NCI-H1436 (cell line): ENCODE measurements at regions not wholly inside any gene's neighbourhood (a gene's known extent, or its start where the extent isn't known, plus 50 kb on each side); places are given as distances from the start of the nearest gene placed in this dataset.

ENCODE experiments used
- DNase-seq: peaks from one replicate; lab custom pipeline; 2025; lab: John Stamatoyannopoulos, UW

DNA sequence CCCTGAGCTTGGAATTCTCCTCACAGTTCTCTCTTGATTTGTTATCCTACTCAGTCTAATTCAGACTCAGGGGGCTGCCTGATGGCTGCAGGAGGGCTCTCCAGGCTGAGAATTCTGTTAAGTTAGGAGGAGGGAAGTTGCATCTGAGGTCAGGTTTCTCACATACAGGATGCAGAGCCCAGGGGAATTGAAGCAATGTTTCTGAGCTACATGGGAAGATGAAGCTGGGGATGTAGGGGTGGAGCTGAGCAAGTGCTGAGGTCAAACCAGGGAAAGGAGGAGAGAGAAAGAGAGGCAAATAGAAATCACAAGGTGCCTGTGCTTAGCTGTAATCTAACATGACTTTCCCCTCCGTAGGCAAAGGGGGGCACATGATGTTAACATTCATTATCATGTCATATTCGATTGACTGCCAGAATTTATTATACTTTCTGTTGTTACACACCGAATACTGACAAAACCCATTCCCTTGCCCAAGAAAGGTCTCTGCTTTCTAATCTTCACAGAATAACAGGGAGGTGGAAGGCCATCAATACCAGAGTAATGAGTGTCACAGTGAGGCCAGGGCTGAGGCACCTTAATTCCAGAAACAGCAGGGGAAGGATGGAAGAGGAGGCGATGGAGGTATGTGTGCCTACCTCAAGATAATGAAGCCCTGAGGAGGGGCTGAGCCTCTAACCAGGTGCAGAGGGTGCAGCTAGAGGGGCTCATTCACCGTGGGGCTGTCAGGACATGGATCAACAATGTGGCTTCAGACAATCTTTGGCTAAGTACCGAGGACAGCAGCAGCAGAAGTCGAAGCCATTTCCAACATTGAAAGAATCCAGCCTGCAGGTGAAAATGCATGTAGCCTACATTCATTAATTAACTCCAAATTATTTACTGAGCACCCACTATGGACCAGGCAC, 205.4 kb upstream of the SNX19 start:
- no peak for DNase-seq

DNA sequence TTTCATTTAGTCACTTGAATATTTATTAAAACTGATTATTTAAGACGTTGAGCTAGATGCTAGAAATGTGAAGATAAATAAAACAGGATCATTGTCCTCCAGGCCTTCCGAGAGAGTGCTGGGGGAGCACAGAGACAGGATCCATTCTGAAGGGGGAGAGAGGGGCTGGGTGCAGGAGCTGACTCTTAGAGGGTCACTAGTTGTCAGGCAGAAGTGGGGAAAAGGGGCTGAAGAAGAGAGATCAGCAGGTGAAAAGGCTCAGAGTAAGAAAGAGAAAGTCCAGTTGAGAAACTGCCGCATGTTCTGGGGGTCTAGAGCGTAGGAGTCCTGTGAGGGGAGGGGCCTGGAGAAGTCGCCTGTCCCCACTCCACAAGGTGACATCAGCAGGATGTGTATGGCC, 206.2 kb upstream of the SNX19 start:
- DNase-seq = no peak

DNA sequence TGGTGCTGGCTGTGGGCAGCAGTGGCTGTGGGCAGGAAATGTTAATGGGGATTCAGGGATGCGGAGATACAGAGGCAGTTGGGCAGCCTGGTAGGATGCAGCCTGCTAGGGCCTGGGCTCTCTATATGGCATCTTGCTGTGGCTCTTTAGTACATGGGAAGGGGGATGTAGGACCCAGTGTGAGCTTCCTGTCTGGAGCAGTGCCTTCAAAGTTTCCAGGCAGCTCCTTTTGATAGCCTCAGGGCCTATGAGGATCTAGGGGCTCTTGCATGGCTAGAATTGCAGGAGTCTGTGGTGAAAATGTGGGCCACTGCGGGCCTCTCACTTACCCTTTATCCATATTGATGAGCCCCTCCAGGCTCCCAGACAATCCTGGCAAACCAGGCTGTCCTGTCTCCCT, 213.2 kb upstream of the SNX19 start:
- no peak for DNase-seq

DNA sequence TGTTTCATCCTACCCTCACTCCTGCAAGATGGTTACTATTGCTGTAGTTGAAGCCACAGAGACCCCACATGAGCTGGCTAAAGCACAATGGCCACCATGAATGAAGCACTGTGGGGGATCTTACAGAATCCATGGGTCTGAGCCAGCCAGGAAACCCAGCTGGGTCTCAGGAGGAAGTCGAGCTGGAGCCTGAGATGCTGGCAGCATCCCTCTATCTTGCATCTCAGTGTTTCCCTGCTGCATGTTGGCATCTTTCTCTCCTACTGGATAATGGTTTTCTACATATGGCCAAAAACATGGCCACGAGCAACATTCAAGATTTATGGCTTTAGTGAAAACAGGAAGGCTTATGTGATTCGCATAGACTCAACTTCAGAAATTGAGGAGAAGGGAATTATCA, 219.3 kb upstream of the SNX19 start:
- no peak for DNase-seq

DNA sequence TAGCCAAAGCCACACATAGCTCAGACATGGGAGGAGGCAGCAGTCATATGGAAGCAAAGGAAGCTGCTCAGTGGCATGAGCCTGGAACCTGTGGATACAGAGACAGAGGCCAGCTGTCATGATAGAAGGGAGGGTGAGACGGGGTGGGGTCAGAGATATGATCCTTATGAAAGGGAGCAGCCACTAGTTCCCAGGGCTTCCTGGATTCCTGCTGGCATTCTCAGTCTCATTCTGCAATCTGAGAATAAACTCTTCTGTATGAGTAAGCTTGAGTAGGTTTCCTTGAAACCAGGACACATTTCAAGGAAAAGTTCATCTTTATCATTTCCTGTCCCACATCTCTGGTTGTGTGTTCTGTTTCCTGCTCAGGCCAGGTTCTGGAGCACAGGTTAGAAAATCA, 220.2 kb upstream of the SNX19 start:
- DNase-seq = no peak

DNA sequence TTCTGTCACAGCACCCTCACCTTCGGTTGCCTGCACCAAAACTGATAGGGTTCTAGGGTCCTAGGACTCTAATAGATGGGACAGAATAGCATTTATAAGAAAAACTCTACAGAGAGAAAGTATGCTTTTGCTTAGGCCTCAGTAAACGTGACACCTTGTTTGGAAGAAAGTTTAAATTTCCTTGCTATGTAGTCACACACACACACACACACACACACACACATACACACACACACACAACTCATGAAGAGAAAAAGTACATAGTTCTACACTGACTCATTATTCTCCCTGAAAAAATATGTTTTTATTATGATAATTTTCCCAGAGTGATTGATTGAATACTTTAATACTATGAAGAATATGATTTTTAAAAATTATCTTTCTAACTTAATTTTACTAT, 220.8 kb upstream of the SNX19 start:
- no peak for DNase-seq

DNA sequence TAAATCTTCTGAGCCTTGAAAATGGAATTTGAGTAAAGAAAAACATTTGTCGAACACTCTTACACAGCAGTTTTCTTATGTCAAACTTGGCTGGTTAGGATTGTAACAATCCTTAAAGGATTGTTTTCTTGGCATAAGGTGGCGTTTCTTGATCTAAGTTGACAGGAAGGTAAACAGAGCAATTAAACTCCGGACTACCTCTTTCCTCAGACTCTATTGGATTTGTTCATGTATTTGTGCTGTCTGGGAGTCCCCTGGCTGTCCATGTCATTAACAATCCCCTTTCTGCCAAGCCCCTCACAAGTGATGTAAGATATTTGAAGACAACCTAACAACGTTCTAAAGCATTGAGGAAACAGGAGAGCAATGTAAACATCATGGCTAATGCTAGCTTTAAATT, 222.5 kb upstream of the SNX19 start:
- DNase-seq = no peak

DNA sequence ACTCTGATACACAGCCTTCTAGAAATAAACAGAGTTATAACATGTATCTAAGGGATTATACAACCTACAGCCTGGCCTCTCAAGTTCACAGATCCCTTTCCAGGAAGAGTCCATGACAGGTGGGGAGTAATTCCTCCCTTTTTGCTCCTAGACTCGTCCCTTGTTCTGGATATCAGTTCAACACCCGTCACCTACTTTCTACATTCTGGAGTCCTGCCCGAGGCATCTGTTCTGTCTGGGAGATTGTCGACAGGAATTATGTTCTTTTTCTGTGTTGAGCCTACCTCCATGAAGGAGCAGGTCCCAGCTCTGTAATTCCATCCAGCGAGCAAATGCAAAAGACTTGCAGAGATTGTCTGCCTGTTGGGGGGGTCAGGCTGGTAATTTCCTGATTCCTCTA, 224.6 kb upstream of the NTM start:
- no peak for DNase-seq

DNA sequence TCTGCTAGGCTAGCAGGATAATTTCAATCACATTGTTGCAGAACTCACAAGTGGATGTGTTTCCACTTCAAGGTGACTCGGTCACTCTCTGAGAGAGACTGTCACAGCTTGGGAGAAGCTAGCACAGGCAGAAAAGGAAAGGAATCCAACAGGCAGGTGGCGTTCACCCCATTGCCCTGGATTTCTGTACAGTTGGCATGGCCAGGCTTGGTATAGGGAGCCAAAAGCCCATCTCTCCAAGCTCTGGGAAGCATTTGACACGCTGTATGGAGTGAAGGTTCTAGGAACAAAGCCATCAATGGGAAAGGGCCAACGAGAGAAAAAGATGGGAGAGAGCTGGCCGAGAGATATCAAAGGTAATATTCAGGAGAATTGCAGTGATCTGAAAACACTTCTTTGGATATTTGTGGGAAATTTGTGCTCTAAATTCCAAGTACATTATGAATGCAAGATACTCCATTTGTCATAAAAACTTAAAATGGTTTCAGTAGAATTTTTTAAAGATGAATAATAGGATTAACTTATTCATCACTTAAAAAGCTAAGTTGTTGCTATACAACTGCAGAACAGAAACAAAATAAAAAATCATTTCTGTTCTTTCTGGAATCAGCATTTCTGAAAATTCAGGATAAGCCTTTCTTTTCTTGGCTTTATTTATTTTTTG, 223.5 kb upstream of the NTM start:
- no peak for DNase-seq

DNA sequence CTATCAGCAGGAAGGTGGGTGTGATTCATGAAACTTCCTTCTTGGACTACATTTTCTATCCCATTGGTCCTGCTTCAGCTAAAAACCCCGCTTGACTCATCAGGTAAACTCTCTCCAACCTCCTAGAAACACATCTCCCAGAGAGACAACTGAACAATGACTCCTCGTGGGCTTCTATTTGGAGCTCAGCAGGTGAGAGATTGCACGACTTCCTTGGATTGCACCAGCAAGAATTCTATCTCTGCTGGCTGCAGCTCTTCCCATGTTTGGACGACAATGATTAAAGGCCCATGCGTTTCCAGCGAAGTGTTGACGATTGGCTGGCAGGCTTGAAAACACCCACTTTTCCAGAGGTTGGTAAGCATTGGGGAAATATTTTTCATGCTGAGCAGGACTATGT, 216.1 kb upstream of the NTM start:
- no peak for DNase-seq

DNA sequence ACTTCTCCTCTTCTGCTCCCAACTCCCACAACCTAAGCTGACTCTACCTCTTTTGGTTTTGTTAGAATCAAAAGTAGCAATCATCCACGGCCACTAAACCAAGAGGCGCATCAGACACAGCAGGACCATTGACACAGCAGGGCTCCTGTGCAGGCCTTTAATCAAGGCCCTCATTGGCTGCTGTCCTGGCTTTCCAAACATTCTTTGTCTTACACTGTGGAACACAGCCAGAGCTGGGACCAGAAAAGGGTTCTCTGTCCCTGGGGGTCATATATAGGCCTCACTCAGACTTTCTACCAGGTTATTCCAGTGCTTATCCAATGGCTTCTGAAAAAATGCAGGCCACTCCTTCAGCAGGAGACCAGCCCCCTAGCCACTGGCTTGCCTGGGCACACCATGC, 212.7 kb upstream of the NTM start:
- no peak for DNase-seq

DNA sequence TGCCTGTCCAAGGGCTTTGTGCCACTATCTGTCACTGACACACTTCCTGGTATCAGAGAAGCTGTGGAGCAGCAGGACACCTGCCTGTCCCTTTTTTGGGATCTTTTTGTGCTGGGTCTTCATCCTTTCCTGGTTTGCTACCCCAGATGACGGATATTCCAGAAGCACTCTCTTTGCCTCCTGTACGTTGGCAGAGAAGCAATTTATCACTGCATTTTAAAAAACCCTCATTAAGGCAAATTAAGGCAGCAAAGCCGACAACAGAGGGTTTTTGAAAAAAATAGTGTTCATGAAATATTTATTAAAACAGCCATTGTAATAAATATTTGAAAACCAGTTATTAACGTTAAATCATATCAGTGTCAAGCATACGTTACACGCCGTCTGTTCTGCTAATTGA, 209.6 kb upstream of the NTM start:
- no peak for DNase-seq

DNA sequence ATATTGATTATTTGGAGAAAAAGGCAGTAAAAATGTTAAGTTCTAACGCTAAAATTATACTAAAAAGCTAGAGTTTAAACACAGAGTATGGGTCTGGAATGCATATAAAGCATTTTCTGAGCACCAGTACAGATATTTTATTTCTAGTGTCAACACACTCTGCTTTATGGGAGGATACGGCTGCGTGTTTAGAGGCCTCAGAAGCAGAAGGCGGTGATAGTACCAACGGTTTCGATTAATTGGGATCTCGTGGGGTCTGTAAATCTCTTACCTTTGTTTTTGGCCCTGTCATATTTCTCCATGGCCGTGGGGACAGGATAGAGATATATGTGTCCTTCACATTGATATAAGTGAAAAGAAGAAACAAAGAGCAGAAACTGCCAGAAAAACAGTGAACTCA, 206.8 kb upstream of the NTM start:
- no peak for DNase-seq

DNA sequence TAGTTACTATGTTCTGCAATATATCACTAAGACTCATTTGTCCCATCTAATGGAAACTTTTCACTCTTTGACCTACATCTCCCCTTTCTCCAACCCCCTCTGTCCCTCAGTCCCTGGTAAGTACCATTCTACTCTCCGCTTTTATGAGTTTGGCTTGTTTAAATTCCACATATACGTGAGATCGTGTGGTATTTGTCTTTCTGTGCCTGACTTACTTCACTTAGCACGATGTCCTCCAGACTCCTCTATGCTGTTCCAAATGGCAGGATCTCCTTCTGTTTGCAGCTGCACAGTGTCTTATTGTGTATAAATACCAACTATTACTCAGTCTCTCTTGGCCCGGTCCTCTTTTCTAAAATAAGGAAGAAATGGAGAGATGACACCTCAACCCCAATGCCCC, 205.4 kb upstream of the NTM start:
- DNase-seq = no peak

DNA sequence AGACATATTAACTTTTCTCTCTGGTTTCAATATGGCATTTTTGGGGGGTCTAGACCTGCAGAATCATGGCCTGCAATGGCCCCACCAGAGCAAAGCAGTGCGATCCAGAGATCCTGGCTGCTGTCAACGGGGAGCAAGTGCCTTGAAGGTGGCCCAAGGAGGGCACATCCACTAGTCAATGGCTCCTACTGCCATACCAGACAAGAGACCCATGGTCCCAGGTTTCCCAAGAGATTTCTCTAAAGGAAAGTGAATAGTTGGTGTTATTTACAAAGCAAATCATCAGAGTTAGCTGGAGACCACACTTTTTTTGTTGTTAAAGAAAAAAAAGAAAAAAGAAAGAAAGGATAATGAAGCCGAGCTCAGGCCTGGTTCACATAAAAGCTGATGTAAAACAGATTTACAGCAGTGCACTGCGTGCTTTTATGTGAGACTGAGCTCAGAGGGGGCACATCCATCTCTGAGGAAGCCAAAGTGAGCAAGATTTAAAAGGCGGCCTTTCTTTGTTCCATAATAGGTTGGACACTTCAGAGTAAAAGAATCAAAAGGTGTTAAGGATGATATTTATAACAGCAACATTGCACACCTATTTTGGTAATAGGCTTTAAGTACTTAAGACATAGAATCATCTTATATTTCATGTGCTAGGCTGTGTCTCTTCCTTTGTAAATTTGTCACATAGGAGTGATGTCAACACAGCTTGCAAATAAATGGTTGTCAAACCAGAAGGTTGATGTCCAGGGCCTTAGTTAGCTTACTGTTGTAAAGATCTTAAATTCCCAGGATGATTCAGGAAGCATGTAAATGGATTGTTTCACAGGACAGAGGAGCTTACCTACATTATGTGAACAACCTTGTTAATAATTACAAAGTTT, 201.3 kb upstream of the NTM start:
- DNase-seq = no peak

DNA sequence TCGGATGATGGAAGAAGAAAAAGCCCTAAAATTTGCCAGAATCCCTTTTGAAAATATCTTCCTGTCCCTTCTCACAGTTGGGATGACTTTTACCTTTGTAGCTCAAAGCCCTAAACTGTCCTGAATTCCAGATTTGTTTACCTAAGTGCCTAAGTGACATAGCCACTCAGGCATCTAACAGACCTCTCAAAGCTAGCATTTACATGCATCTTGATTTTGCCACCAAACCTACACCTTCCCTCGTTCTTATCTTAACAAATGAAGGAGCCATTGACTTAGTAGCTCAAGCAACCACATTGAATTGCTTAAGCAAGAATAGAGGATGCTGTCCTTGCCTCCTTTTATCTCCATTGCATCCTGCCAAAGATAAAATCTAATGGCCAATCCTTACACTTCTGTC, 198.4 kb upstream of the NTM start:
- DNase-seq = no peak

DNA sequence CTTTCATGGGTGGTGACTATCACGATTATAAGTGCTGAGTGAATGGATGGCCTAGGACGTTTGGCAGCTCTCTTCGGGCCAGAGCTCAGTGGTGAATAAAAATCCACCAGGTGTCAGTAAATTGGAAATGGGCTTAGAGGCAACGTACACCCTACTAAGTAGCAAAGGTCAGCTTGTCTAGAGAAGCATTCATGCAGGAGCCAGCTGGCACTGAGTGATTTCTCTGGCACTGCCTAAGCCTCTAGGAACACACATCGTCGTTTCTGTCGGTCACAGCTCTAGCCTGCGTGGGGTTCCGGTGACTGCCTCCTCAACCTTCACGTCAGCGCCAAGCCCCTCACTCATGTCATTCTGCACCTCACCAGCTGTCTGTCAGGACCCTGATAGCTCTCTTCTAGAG, 192.4 kb upstream of the NTM start:
- no peak for DNase-seq

DNA sequence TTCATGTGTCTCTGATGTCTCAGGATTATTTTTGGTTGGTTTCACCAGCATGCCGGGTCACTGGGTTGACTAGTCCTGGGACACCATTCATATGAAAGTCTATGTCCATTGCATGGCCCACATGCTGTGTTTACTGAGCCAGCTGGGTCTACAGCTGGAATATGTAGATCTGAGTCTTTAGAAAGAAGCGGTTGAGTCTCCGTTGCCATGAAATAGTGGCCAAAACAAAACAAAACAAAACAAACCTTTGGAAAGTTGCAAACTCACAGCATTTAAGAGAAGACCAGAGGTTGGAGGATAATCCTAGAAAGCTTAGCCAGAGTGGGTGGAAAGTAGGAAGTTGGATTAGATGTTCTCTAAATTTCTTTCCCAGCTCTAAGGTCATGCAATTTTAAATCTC, 191.8 kb upstream of the NTM start:
- DNase-seq = no peak

DNA sequence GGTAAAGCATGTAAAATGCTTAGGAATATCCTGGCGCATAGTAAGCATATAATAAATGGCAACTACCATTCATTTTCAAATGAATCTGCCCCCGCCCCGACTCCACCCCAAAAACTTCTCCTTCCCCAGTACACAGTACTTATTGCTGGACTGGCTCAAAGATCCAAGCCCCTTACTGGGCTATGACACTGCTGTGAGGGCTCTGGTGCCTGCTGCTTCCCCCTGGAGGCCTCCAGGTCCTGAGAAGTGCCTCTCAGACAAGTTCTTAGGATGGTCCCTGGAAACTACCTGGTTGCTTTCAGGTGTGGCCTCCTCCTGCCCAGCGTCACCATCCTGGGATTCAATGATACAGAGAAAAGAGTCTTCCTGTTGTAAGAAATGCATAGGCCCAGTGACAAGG, 190.6 kb upstream of the NTM start:
- no peak for DNase-seq

DNA sequence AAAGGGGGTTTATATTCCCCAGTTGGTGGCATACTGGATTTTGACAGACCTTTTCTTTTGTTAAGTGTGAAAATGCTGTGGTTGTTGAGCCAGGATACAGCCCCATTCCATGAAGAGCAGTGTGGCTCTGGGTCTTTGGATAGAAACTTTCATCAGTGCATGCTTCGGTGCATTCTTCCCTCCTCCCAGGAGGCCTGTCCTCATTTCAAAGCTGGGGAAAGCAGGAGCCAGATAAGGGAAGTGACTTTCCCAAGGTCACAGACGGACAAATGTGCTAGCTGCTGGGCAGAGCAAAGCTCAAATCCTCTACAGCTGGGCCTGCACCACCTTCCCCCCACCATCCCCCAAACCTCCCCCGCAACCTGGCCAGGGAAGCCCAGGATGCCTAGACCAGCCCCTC, 184.5 kb upstream of the NTM start:
- DNase-seq = no peak

DNA sequence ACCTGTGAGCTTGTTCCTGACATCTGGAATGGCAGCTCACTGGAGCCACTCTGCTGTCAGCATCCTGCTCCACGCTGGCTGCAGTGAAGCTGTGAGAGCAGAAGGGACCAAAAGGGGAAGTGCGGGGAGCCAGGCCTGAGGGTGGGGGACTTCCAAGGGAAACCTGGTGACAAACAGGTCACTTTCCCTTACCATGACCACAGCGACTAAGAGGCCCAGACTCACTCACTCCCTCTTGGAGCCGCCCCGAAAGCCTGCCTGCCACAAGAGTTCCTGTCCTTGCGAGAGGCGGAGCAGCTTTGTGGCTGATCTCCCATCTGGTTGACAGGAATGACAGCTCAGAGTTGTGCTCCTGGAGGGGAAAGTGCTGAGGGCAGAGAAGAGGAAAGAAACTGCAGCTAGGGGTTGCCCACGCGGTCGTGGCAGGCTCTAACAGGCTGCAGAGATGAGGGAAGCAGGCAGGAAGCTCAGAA, 183.8 kb upstream of the NTM start:
- DNase-seq = no peak

DNA sequence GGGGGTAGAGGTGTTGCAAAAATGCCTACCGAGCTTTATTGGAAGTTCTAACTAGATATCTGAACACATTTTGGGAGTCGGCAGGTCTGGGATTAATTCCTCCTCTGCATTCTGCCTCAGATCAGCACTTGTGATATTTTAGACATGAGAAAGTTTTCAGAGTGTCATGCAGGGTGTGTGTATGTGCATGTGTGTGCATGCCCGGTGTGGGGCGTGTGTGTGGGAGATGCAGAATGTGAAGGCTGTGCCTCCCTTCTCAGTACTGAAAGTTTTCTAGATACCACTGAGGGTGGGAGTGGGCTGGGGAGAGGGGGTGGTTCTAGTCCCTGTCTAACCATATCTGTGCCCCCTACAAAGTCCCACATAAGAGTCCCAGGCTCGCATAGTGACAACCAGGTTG, 180.0 kb upstream of the NTM start:
- DNase-seq = no peak

DNA sequence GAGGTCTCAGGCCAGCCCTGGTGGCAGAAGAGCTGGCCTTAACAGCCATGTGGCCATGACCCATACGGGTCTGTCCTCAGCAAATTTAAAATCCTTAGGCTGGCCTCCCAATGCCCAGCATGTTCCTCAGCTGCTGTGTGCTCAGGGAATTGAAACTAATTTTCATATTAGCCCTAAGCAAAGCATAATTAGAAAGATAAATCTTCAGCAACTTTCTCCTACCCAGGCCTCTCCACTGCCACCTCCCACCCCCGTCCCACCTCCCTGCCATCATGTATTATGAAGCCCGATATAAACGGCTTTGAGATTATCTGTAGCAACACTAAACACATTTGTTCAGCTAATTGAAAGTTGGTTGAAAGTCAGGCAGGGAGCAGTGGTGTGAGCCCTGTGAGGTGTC, 178.8 kb upstream of the NTM start:
- no peak for DNase-seq
